T-helper 9 cell (primary cell): ENCODE measurements at regions not wholly inside any gene's neighbourhood (a gene's known extent, or its start where the extent isn't known, plus 50 kb on each side); places are given as distances from the start of the nearest gene placed in this dataset.

Source experiments
- DNase-seq: peaks from one replicate; pipeline ENCODE4 v3.0.0-alpha.2; 2020

GRCh38 chr10:46229144-46229563, 57.6 kb upstream of the ANTXRL start:
- no peak for DNase-seq

- DNase-seq, result no peak
Measured at GRCh38 chr10:46230615-46231014, 56.2 kb upstream of the ANTXRL start.

GRCh38 chr10:46231087-46231486, 55.7 kb upstream of the ANTXRL start:
- DNase-seq, result no peak

GRCh38 chr10:46232084-46232483, 54.7 kb upstream of the ANTXRL start:
- DNase-seq, result no peak

- DNase-seq, result no peak
Measured at GRCh38 chr10:46232666-46233065, 54.1 kb upstream of the ANTXRL start.

- no peak for DNase-seq
Measured at GRCh38 chr10:46233181-46233580, 53.6 kb upstream of the ANTXRL start.

GRCh38 chr10:46234026-46234425, 52.8 kb upstream of the ANTXRL start:
- DNase-seq, result no peak

GRCh38 chr10:46234431-46235060, 52.3 kb upstream of the ANTXRL start:
- no peak for DNase-seq

- no peak for DNase-seq
Measured at GRCh38 chr10:46235705-46236545, 50.9 kb upstream of the ANTXRL start.

- no peak for DNase-seq
Measured at GRCh38 chr10:46236546-46236887, 50.3 kb upstream of the ANTXRL start.

- no peak for DNase-seq
Measured at GRCh38 chr10:46236941-46237681, 49.7 kb upstream of the ANTXRL start.
